A673 (cell line): ENCODE measurements at regions not wholly inside any gene's neighbourhood (a gene's known extent, or its start where the extent isn't known, plus 50 kb on each side); places are given as distances from the start of the nearest gene placed in this dataset.

Experiments
- BruUV-seq: library from RNA; stranded (reverse); fragments of 400-500 nt; replicated peaks from 2 replicates; lab custom pipeline; 2021; lab: Mats Ljungman, UMichigan
- CTCF ChIA-PET: fragments of 300-600 bp; sonication (Branson Sonifier 250); formaldehyde crosslinking; loops from one replicate; lab custom pipeline; 2022; ENCODE audit warnings: antibody characterized with exemption; lab: Charles Lee
- POLR2A ChIA-PET: fragments of 300-600 bp; sonication (Branson Sonifier 250); formaldehyde crosslinking; loops from one replicate; lab custom pipeline; 2022; ENCODE audit warnings: antibody characterized with exemption; ENCODE audit not compliant: low non-redundant PET; lab: Charles Lee
- DNase-seq: peaks from one replicate; pipeline ENCODE4 v3.0.0-alpha.2; 2015; ENCODE audit warnings: low spot score
- H3K27ac ChIP-seq: fragments of 200-600 bp; sonication (generic); 2 replicates; pipeline ENCODE4 v1.5.1; 2016; ENCODE audit warnings: mixed run types, low read depth, mild to moderate bottlenecking, mixed read lengths, antibody characterized with exemption, low read length; ENCODE audit not compliant: poor library complexity, severe bottlenecking
- H3K27me3 ChIP-seq: fragments of 200-600 bp; sonication (generic); replicated peaks from 2 replicates; pipeline ENCODE4 v1.6.1; 2017; ENCODE audit warnings: mixed run types, low read depth, mild to moderate bottlenecking, mixed read lengths, antibody characterized with exemption, low read length; ENCODE audit not compliant: insufficient read depth, poor library complexity
- H3K36me3 ChIP-seq: fragments of 200-600 bp; sonication (generic); 2 replicates; pipeline ENCODE4 v1.6.1; 2016; ENCODE audit warnings: mixed run types, mild to moderate bottlenecking, mixed read lengths, antibody characterized with exemption, low read length; ENCODE audit not compliant: insufficient read depth, poor library complexity, severe bottlenecking
- H3K4me1 ChIP-seq: fragments of 200-600 bp; sonication (generic); 2 replicates; pipeline ENCODE4 v1.6.1; 2017; ENCODE audit warnings: mixed run types, mild to moderate bottlenecking, mixed read lengths, antibody characterized with exemption, low read length; ENCODE audit not compliant: insufficient read depth, poor library complexity, severe bottlenecking
- H3K4me3 ChIP-seq: fragments of 200-600 bp; sonication (generic); 2 replicates; pipeline ENCODE4 v1.5.1; 2016; ENCODE audit warnings: low read depth, mixed run types, mild to moderate bottlenecking, mixed read lengths, low read length; ENCODE audit not compliant: poor library complexity, severe bottlenecking
- H3K9me3 ChIP-seq: fragments of 200-600 bp; sonication (generic); 2 replicates; pipeline ENCODE4 v1.6.1; 2016; ENCODE audit warnings: mixed run types, low read depth, mild to moderate bottlenecking, mixed read lengths, antibody characterized with exemption, low read length; ENCODE audit not compliant: poor library complexity, severe bottlenecking
- CTCF ChIP-seq: fragments of 300-800, 200-600 bp; sonication (generic); conservative IDR thresholded peaks from 2 replicates; pipeline ENCODE4 v1.5.1; 2017; ENCODE audit warnings: low read depth, mild to moderate bottlenecking, antibody characterized with exemption, low read length, moderate library complexity, mixed read lengths
- EZH2 ChIP-seq: fragments of 200-600 bp; sonication (generic); IDR thresholded peaks from 2 replicates; pipeline ENCODE4 v1.6.1; 2017; ENCODE audit warnings: borderline replicate concordance, low read depth, mild to moderate bottlenecking, mixed read lengths, antibody characterized with exemption, low read length; ENCODE audit not compliant: poor library complexity, severe bottlenecking
- intact Hi-C: fragments of 100-400 bp; cut with micrococcal nuclease; formaldehyde crosslinking; loops from one replicate; pipeline ENCODE4 v1.10.0; 2022; ENCODE audit not compliant: unreplicated experiment

GRCh38 chr4:14868426-14869395 lies 133.6 kb upstream of the CPEB2 start:
- H3K4me1 ChIP-seq = peaks cover 8% of the 10 kb centered on the region
- no peaks in the 10 kb centered on the region for H3K36me3 ChIP-seq
- H3K27ac ChIP-seq = no peak overlapping the region
- intact Hi-C loops = no loop called here
- ChIA-PET POLR2A (no interaction called here), CTCF (no interaction called here)
- TF ChIP-seq EZH2 (no peak), CTCF (no peak)
- no peaks in the 10 kb centered on the region for H3K27me3 ChIP-seq
- no TSS peak for BruUV-seq
- no peak overlapping the region for H3K4me3 ChIP-seq
- DNase-seq = no peak
- H3K9me3 ChIP-seq = no peaks in the 10 kb centered on the region

GRCh38 chr4:14871676-14872430 lies 130.4 kb upstream of the CPEB2 start:
- POLR2A ChIA-PET = no interaction called here
- TF ChIP-seq EZH2 (no peak), CTCF (peak; percentile 49)
- H3K27me3 ChIP-seq = no peaks in the 10 kb centered on the region
- H3K4me3 ChIP-seq = no peak overlapping the region
- CTCF ChIA-PET = no interaction called here
- H3K4me1 ChIP-seq = peaks cover 2% of the 10 kb centered on the region
- BruUV-seq = no TSS peak
- intact Hi-C loops = no loop called here
- no peak overlapping the region for H3K27ac ChIP-seq
- no peak for DNase-seq
- H3K36me3 ChIP-seq = no peaks in the 10 kb centered on the region
- H3K9me3 ChIP-seq = no peaks in the 10 kb centered on the region

- Histone ChIP-seq H3K9me3 (no peaks in the 10 kb centered on the region), H3K27ac (no peak overlapping the region), H3K4me1 (peaks cover 22% of the 10 kb centered on the region), H3K4me3 (no peak overlapping the region), H3K36me3 (no peaks in the 10 kb centered on the region), H3K27me3 (no peaks in the 10 kb centered on the region)
- no TSS peak for BruUV-seq
- POLR2A ChIA-PET = no interaction called here
- CTCF ChIA-PET = no interaction called here
- DNase-seq = no peak
- intact Hi-C loops = no loop called here
- TF ChIP-seq EZH2 (no peak), CTCF (no peak)
These were observed 127.3 kb upstream of the CPEB2 start for GRCh38 chr4:14874990-14875389.
